Ovary (tissue), 7 donors: ENCODE measurements at regions not wholly inside any gene's neighbourhood (a gene's known extent, or its start where the extent isn't known, plus 50 kb on each side); places are given as distances from the start of the nearest gene placed in this dataset.

Experiments used
- DNase-seq, 5 donors: peaks; one replicate each; pipeline ENCODE4 v3.0.0-alpha.2; 2019 to 2020
- H3K27ac ChIP-seq, 2 donors: fragments of 200-600 bp; one replicate each; pipeline versions ENCODE4 v1.5.1 to v1.8.0; 2019 to 2022
- H3K27me3 ChIP-seq: fragments of 200-600 bp; one replicate; pipeline ENCODE4 v1.8.0; 2022
- H3K36me3 ChIP-seq: fragments of 200-600 bp; sonication (generic); one replicate; pipeline ENCODE4 v1.5.1; 2019
- H3K4me1 ChIP-seq: one replicate; pipeline ENCODE4 v1.8.1; 2013; ENCODE audit warnings: mild to moderate bottlenecking, moderate library complexity; ENCODE audit not compliant: insufficient read depth
- H3K4me3 ChIP-seq: fragments of 200-600 bp; sonication (generic); one replicate; pipeline ENCODE4 v1.5.1; 2017
- H3K9me3 ChIP-seq, 2 donors: fragments of 200-600 bp in 1 of 2; sonication (generic) in 1 of 2; one replicate each; pipeline versions ENCODE4 v1.5.1 to v1.8.1; 2013 to 2019; ENCODE audit warnings: mild to moderate bottlenecking in 1 of 2, moderate library complexity in 1 of 2
- CTCF ChIP-seq, 3 donors: fragments of 450-650 bp in 2 of 3; fragments of 200-600 bp in 1 of 3; IDR thresholded peaks; one replicate each; pipeline versions ENCODE4 v1.5.1 to v1.8.0; 2016 to 2022; ENCODE audit warnings: antibody characterized with exemption in 3 of 3, mild to moderate bottlenecking in 1 of 3
- EP300 ChIP-seq: sonication (generic); formaldehyde crosslinking; IDR thresholded peaks from one replicate; pipeline ENCODE4 v1.6.1; 2017; ENCODE audit warnings: antibody characterized with exemption
- POLR2A ChIP-seq: fragments of 450-650 bp; IDR thresholded peaks from one replicate; pipeline ENCODE4 v1.6.1; 2017; ENCODE audit warnings: antibody characterized with exemption, mild to moderate bottlenecking, moderate library complexity
- WGBS, 3 donors: extraction: QIAGEN DNeasy Blood & Tissue Kit in 1 of 3; methylation state at CpG; one replicate each; pipeline versions ENCODE4 v1.1.5 to v1.1.7; 2013 to 2017; 5-methylcytosine and 5-hydroxymethylcytosine counted together
- intact Hi-C, 4 donors: fragments of 100-400 bp; cut with DNase I; formaldehyde crosslinking; loops; one replicate each; pipeline versions ENCODE4 v1.11.0 to v1.15.1; 2022 to 2023
- donor health status: DM: no; HTN: no; CAD: no; lungs with moderate emphysema.
- donor health status: DM: no; HTN: no; CAD: no.
- donor health status: Bipolar disorder and iron deficiency.
- donor health status: DM: no; HTN: no; CAD: no.
- donor health status: DM: yes; HTN: yes; CAD: no.

GRCh38 chr5:38782180-38782835 lies 63.5 kb upstream of the OSMR start:
- no peak overlapping the region for H3K27ac ChIP-seq
- DNase-seq, result no peak

GRCh38 chr5:38783011-38783561 lies 62.7 kb upstream of the OSMR start:
- intact Hi-C loops, result no loop called here
- H3K27ac ChIP-seq, result no peak overlapping the region
- DNase-seq, result no peak
- TF ChIP-seq POLR2A (no peak), EP300 (no peak), CTCF (IDR thresholded peaks at IDR 0.05) (no peak)
- 12 to 31% (median 18%) methylated on average over 2 of the region's 2 CpGs for WGBS, 3 donors
- no peaks in the 10 kb centered on the region for H3K9me3 ChIP-seq
- peaks cover 7% of the 10 kb centered on the region for H3K4me1 ChIP-seq
- H3K27me3 ChIP-seq, result no peaks in the 10 kb centered on the region
- H3K36me3 ChIP-seq, result no peaks in the 10 kb centered on the region
- H3K4me3 ChIP-seq, result no peak overlapping the region

More at GRCh38 chr5:38782180-38782835, 63.5 kb upstream of the OSMR start:
- intact Hi-C loops, result no loop called here
- Histone ChIP-seq H3K4me1 (peaks cover 7% of the 10 kb centered on the region), H3K27me3 (no peaks in the 10 kb centered on the region), H3K4me3 (no peak overlapping the region), H3K36me3 (no peaks in the 10 kb centered on the region), H3K9me3 (no peaks in the 10 kb centered on the region)
- no peak for TF ChIP-seq EP300
- TF ChIP-seq POLR2A, result no peak
- no peak for TF ChIP-seq CTCF (IDR thresholded peaks at IDR 0.05)
- 63 to 83% (median 76%) methylated on average over 1 of the region's 1 CpG for WGBS, 3 donors

GRCh38 chr5:38789134-38789533 lies 56.7 kb upstream of the OSMR start:
- intact Hi-C loops, result no loop called here
- WGBS, 3 donors, result 97 to 100% (median 99%) methylated on average over 2 of the region's 2 CpGs

GRCh38 chr5:38789777-38790176 lies 56.0 kb upstream of the OSMR start:
- H3K4me3 ChIP-seq, result no peak overlapping the region
- DNase-seq, result no peak
- intact Hi-C loops, result no loop called here
- H3K27me3 ChIP-seq, result no peaks in the 10 kb centered on the region
- H3K9me3 ChIP-seq, result no peaks in the 10 kb centered on the region
- H3K36me3 ChIP-seq, result no peaks in the 10 kb centered on the region
- no peak for TF ChIP-seq POLR2A
- no peak for TF ChIP-seq CTCF (IDR thresholded peaks at IDR 0.05)
- no peak for TF ChIP-seq EP300
- WGBS, 3 donors, result 93 to 96% (median 94%) methylated on average over 2 of the region's 2 CpGs
- no peaks in the 10 kb centered on the region for H3K4me1 ChIP-seq
- no peak overlapping the region for H3K27ac ChIP-seq

More at GRCh38 chr5:38789134-38789533, 56.7 kb upstream of the OSMR start:
- Histone ChIP-seq H3K9me3 (no peaks in the 10 kb centered on the region), H3K36me3 (no peaks in the 10 kb centered on the region), H3K4me3 (no peak overlapping the region), H3K27ac (no peak overlapping the region), H3K27me3 (no peaks in the 10 kb centered on the region), H3K4me1 (no peaks in the 10 kb centered on the region)
- DNase-seq, result no peak
- no peak for TF ChIP-seq EP300
- TF ChIP-seq POLR2A, result no peak
- TF ChIP-seq CTCF (IDR thresholded peaks at IDR 0.05), result no peak
